SU-DHL-6 (cell line): ENCODE measurements at regions not wholly inside any gene's neighbourhood (a gene's known extent, or its start where the extent isn't known, plus 50 kb on each side); places are given as distances from the start of the nearest gene placed in this dataset.

Experiments used
- CTCF ChIP-seq: fragments of 200-600 bp; sonication (generic); IDR thresholded peaks from one replicate; pipeline ENCODE4 v1.5.1; 2017; ENCODE audit warnings: antibody characterized with exemption, mild to moderate bottlenecking, low read length, moderate library complexity; ENCODE audit not compliant: insufficient read depth, poor library complexity, severe bottlenecking
- EZH2phosphoT487 ChIP-seq: fragments of 200-600 bp; sonication (generic), shearing (Covaris generic); conservative IDR thresholded peaks from 2 replicates; pipeline ENCODE4 v1.6.1; 2018; ENCODE audit warnings: mild to moderate bottlenecking, antibody characterized with exemption, low read length, moderate library complexity, mixed read lengths

DNA sequence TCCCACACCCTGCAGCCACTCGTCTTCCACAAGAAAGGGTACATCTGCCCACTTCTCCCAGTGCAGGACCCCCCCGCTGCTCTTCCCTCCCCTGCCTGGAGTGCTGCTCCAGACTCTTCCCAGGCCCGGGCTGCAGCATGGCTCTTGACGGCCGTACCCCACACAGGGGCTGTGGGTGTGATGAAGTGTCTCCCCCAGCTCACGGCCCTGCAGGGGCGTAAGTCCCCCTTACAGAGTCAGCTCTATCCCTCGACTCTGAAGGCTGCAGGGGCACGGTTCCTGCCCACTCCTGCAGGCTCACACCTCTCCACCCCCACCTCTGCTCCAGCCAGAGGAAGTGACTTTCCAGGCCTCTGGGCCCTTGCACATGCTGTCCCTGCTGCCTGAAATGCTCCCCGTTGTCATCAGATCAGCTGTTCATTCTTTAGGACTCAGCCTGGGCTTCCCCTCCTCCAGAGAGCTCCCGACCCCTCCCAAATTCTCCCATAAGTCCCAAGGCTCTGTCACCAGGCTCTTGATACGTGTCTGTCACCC, 180.6 kb upstream of the IER5L start:
- TF ChIP-seq EZH2phosphoT487 (no peak), CTCF (no peak)
